ENCODE measurements at regions not wholly inside any gene's neighbourhood (a gene's known extent, or its start where the extent isn't known, plus 50 kb on each side); places are given as distances from the start of the nearest gene placed in this dataset.

GRCh38 chr7:136807598-136807997 is 60.9 kb upstream of the CHRM2 start:
- no peak for DNase-seq (ENCODE audit: low spot score)

GRCh38 chr7:136803028-136803427 is 65.4 kb upstream of the CHRM2 start:
- no peak for DNase-seq (ENCODE audit: low spot score)

DNA sequence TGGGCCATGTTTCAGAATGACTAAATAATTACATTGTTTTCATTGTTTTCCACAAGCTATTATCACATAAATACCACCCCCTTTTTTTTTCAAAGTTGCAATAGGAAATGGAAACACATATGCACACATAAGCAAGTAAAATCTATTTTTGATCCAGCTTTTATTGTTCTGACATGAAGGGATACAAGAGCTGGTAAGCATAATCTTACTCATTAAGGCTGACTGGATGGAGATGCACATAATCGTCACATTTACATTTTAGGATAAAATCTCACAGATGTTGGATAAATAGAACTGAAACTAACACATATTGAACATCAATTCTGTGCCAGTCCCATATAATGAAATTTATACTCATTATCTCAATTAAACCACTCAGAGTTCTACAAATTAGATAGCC is 84.5 kb upstream of the CHRM2 start:
- no peak for DNase-seq (ENCODE audit: low spot score)

GRCh38 chr7:136741941-136742340 is 126.5 kb upstream of the CHRM2 start:
- no peak for DNase-seq (ENCODE audit: low spot score)

DNA sequence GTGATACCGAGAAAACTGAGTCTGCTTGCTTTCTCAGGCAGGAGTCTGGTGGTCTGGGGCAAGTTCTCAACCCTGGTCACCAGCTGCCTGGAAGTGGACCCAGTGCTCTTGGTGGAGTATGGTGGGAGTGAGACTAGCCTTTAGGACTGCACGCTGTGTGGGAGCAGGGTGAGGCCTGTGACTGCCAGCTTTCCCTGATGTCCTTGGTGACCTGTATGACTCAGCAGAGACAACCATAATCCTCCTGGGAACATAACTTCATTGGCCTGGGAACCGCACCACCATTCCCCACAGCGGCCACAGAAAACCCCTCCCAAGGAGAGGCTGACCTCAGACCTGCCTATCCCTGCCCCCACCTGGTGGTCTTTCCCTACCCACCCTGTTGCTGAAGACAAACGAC is 139.5 kb upstream of the CHRM2 start:
- no peak for DNase-seq (ENCODE audit: low spot score)

DNA sequence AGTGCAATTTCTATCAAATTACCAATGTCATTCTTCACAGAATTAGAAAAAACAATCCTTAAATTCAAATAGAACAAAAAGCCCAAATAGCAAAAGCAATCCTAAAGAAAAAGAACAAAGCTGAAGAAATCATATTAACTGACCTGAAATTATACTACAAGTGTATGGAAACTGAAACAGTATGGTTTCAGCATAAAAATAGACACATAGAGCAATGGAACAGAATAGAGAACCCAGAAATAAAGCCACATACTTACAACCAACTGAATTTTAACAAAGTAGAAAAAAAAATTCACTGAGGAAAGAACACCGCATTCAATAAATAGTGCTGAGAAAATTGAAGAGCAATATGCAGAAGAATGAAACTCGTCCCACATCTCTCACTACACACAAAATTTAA is 142.0 kb upstream of the CHRM2 start:
- DNase-seq (ENCODE audit: low spot score), result no peak

DNA sequence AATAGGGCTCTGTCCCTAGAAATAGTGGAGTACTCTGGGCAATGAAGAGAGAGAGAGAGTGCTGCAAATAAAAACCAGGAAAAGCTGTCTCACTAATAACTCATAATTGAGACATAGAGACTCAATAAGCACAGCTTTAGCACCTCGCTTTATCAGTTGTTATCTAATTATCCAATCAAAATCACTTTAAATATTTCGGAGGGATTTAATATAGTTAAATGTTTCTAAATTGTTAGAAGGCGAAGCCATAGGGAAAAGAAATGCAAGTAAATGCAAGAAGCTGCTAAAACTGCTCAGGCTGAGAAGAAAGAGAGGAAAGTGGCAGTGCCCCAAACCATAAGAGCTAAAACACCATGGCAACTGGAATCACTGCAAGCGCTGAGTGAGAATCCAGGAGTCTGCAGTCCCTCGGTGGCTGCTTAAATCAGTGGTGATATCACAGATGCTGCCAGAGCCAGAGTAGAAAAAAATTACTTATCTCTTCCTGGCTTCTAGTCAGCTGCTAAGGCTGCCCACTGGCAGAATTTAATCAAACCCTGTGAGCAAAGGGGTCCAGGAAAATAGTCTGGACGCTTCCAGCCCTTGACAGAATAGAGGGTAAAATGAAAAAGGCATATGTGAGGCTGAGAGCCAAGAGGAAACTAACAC is 150.4 kb upstream of the CHRM2 start:
- no peak for DNase-seq (ENCODE audit: low spot score)

GRCh38 chr7:136714062-136714461 is 154.4 kb upstream of the CHRM2 start:
- DNase-seq (ENCODE audit: low spot score), result no peak

DNA sequence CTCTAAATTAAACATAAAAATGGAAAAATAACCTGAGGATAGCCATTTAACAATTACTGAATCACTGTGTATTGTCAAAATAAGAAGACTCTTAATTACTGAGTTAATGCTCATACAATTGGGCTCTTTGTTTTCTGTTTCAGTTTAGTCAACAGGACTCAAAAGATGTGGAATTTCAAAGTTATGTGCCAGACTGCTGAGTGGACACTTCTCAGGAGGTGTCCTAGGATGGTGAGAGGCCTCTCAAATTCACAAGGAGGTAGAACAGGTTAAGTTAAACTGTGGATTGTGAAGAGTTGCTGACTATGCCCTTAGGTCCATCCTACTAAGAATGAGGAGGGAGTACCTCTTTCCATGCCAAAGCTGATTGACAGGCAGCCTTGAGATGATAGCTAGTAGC is 157.7 kb upstream of the CHRM2 start:
- no peak for DNase-seq (ENCODE audit: low spot score)

GRCh38 chr7:136709876-136710275 is 158.6 kb upstream of the CHRM2 start:
- DNase-seq (ENCODE audit: low spot score), result no peak

DNA sequence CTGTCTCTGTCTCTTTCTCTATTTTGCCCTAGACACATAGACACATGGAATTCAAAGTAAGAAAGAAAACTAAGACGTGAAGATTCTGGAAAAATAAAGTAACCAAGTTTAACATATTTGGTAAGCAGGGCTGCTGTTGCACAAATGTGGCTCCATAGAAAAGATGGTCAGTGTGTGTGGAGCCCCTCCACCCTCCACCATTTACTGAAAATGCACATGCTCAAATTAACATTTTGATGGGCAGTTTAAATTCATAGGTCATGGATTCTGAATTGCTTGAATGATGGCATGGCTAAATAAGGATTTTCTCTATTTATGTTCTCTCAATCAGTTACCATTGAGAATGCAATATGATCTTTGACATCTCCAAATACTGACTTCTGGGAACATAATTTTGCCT is 165.5 kb upstream of the CHRM2 start:
- no peak for DNase-seq (ENCODE audit: low spot score)

DNA sequence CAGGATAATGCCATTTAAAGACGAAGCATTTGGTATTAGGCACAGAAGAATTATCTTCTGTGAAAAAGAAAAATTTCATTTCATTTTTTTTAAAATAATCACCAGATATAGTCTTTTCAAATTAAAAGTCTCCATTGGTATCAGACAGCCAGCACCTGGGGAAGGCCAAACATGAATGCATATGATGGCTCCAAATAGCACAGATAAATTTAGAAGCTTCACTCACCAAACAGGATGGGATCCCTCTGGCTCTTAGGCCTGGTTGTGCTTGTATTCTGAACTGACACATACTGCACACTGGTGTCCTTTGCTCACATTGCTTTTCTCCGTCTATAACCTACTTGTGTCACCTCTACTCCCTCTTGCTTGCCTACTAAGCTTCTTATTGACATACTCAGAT is 169.5 kb upstream of the CHRM2 start:
- no peak for DNase-seq (ENCODE audit: low spot score)

- no peak for DNase-seq (ENCODE audit: low spot score)
These were observed 170.2 kb upstream of the CHRM2 start for GRCh38 chr7:136698231-136698630.

GRCh38 chr7:136697271-136697670 is 171.2 kb upstream of the CHRM2 start:
- no peak for DNase-seq (ENCODE audit: low spot score)

- DNase-seq (ENCODE audit: low spot score), result no peak
These were observed 175.0 kb upstream of the CHRM2 start for GRCh38 chr7:136693166-136694119.

DNA sequence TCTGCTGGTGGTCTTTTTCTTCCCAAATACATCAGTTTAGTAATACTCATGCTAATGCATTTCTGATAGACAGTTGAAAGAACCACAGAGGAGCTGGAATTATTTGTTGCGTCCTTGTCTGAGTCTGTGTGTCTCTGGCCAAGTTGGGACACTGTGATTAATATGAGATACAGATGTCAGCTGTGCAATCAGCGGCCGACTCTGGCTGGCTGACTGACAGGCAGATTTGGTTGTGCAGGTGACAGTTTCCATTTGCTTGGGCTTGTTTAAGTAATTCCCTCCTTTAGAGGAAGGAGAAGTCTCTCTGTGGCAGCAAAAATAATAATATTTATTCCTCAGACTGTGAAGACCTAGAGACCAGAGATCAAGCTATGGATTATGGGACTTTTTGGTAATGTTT is 176.2 kb upstream of the CHRM2 start:
- DNase-seq (ENCODE audit: low spot score), result no peak

GRCh38 chr7:136688601-136689000 is 179.9 kb upstream of the CHRM2 start:
- no peak for DNase-seq (ENCODE audit: low spot score)

- DNase-seq (ENCODE audit: low spot score), result no peak
These were observed 180.6 kb upstream of the CHRM2 start for GRCh38 chr7:136687693-136688322.

GRCh38 chr7:136685501-136686173 is 182.8 kb upstream of the CHRM2 start:
- DNase-seq (ENCODE audit: low spot score), result no peak

GRCh38 chr7:136677471-136678365 is 190.7 kb upstream of the CHRM2 start:
- DNase-seq (ENCODE audit: low spot score), result no peak

- DNase-seq (ENCODE audit: low spot score), result no peak
These were observed 200.9 kb upstream of the CHRM2 start for GRCh38 chr7:136667584-136667983.
